Dermis microvascular lymphatic vessel endothelial cell (primary cell): ENCODE measurements at regions not wholly inside any gene's neighbourhood (a gene's known extent, or its start where the extent isn't known, plus 50 kb on each side); places are given as distances from the start of the nearest gene placed in this dataset.

Experiments used
- DNase-seq, 2 donors: peaks; one replicate each; pipeline versions ENCODE4 v3.0.0 to v3.0.0-alpha.2; 2010; ENCODE audit warnings: low read depth in 2 of 2

DNA sequence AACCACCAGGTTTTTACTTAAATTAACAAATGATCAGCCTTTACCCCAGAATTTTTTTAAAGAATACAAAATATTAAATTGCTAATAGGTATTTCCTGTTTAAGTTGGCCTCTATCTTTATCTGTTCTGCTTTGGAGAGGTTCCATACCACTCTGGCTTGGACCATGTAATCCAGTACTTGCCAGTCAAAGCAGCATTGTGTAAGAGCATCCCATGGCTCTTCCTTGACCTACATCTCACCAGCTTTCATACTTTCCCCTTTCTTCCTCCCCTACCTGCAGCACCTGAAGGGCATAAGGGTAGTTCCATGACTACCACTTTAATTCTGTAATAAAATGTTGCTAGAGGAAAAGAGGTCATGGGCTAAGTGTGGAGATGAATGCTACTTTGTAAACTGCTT lies 140.8 kb upstream of the MTAP start:
- no peak for DNase-seq

DNA sequence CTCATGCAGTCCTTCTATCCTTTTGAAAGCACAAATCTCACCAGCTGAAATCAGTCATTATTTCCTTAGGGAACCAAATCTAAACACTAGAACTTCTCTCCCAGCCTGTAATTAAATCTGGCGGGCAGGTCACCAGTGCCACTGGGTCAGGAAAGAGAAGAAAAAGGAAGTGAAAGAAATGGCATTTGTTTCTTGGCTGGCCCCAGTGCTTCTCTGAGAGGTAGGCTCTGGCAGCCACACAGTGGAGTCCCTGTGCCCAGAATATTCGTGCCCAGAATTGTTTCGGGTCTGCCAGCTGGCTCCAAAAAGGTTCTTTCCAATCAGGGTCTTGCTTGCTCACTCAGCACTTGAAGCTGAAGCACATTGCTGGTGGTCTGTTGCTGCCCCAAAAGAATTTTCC lies 133.9 kb upstream of the MTAP start:
- DNase-seq: no peak

DNA sequence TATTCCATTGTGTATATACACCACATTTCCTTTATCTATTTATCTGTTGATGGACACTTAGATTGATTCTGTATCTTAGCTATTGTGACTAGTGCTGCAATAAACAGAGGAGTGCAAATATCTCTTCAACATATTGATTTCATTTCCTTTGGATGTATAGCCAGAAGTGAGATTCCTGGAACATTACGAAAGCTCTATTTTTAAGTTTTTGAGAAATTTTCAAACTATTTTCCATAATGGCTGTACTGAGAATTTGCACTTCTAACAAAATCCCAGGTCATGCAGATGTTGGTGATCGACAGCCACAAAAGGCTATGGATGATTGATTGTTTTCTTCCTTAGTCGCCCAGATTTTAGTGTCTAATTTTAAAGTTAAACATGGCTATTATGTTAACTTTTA lies 132.7 kb upstream of the MTAP start:
- no peak for DNase-seq

DNA sequence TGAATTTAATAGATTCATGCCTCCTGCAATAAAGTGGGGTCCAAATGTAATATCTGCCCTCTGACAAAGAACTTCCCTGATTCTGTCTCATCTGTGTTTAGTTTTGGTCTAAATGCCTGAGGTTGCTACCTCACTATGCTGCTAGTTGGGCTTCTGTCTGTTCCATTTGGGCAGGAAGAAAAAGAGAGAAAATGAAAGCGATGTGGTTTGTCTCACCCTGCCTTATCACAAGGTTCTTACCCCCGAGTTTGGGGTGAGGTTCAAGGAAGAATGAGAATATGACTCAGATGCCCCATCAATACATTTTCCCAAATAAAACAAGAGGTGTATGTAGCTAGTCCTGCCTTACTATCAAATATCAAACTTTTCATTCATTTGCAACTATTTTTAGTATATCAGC lies 132.1 kb upstream of the MTAP start:
- DNase-seq: no peak

GRCh38 chr9:21672140-21672539 lies 130.3 kb upstream of the MTAP start:
- DNase-seq: no peak

DNA sequence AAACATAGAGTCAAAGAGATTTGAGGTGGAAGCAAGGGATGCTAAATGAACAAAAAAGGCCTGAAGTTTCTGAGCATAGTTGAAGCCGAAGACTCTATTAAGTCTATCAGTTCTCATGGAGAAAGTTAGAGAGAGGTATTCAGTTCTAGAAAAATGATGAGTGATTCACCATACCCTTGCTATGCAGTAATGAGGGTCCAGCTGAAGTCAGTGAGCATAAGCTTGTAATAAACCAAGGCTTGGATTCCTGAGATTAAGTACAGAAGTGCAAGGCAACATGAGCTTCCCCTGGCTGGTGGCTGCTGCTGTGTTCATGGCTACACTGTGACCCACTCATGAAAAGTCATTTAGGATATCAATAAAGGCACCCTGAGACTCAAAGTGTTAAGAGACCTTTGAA lies 129.7 kb upstream of the MTAP start:
- DNase-seq: no peak

DNA sequence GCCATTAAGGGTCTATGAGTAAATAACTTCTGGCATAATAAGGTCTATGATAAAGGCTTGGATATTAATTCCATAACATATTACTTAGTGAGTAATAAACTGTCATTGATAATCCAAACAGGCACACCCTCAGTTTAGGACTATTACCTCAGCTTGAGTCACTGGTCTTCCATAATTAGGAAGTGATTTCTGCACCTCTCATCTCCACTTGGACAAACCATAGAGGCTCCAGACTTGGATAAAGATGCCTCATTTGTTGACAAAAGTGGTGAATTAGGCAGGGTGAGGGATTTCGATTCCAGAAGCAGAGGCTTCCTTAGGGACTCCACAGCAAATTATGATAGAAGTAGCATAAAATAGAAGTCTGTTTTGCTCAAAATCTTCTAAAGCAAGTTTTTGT lies 127.5 kb upstream of the MTAP start:
- DNase-seq: no peak

GRCh38 chr9:21677387-21677786 lies 125.0 kb upstream of the MTAP start:
- no peak for DNase-seq

GRCh38 chr9:21677834-21678233 lies 124.6 kb upstream of the MTAP start:
- DNase-seq: peak in 1 of 2 donors; percentile 71

DNA sequence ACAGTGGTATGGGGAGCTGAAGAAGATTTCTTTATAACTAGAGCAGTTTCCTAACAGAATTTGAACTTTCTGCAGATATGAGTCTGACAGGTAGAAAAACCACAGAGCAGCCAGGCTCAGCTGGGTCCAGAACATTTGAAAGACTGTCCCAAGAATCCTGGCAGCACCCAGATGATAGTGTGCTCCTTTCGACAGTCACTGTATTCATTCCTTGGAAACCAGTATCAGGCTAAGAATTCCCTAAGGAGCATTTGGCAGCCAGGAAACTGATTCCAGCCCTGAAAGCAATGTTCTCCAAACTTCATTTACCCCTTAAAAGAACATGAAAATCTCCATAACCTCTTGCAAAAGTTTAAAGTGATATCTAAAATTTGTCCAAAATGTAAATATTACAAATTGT lies 123.0 kb upstream of the MTAP start:
- no peak for DNase-seq

DNA sequence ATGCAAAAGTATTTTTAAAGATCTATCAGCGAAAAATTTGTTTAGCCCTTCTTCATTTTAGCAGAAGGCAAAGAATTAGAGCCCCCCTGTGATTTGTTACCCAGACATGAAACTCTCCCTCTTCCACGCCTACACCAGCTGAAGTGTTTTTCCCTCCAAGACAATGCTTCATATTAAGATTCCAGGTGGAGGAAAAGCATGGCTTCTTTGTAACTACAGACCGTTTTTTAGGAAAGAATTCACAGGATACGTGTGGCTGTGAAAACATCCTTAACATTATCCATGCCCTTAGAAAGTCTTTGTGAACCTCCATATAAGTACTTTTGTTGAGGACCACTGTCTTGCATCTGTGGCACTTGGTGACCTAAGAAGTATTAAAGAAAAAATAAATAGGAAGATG lies 121.8 kb upstream of the MTAP start:
- no peak for DNase-seq

DNA sequence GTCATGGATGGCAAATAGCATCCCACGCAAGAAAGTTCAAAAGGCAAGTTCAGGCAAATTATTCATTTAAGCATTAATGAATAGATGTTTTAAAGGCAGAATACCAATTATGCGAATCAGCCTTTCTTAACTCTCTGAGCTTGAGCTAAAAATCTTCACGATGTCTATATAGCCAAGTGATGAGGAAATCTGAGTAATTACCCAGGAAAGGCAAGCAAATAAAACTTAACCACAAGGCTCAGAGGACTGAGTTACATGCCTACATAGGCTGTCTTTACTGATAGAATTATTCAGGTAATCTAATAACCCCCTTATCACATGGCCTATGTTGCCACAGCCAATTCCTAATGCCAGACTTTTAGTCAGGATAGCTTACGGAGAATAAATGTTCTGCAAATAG lies 120.8 kb upstream of the MTAP start:
- DNase-seq: peak in 1 of 2 donors; percentile 21

GRCh38 chr9:21682381-21682780 lies 120.1 kb upstream of the MTAP start:
- DNase-seq: no peak

- DNase-seq: no peak
Measured at GRCh38 chr9:21682981-21683380, 119.5 kb upstream of the MTAP start.

GRCh38 chr9:21683484-21684175 lies 118.8 kb upstream of the MTAP start:
- DNase-seq: no peak

GRCh38 chr9:21684231-21684630 lies 118.2 kb upstream of the MTAP start:
- DNase-seq: no peak

GRCh38 chr9:21684831-21685362 lies 117.5 kb upstream of the MTAP start:
- peak; percentile 90 to 98 for DNase-seq

DNA sequence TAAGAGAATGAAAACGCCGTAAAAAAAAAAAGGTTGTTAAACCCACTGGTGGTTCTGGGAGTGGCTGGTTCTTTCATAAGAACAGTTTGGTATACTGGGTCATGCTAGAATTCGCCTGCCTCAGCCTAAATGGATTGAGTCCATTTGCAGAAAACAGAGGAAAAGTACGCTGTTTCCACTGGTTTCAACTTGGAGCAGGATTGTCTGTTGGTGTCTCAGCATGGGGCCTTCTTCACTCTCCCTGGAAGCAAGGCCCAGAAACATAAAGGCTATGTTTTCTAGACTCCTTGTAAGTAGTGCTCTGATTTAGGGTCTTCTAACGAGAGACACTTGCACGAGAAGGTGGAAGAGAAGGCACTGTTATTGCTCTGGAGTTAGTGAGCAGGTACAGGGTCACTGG lies 116.9 kb upstream of the MTAP start:
- DNase-seq: no peak

DNA sequence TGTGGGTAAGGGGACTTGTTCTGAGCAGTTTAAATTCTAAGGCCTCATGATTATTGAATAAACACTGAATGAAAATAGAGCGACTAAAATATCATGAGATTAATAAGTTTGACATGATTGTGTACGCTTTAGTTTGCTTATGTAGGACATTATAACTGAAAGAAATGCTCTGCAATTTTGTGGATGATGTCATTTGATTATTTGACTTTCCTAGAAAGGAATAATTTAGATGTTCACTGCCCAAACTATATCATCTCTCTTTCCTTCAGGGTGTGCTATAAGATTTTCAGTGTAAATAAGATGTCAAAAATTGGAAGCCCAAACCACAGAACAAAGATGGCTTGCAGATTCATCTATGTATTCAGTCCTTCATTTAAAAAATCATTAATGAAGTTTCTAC lies 115.7 kb upstream of the MTAP start:
- DNase-seq: no peak

DNA sequence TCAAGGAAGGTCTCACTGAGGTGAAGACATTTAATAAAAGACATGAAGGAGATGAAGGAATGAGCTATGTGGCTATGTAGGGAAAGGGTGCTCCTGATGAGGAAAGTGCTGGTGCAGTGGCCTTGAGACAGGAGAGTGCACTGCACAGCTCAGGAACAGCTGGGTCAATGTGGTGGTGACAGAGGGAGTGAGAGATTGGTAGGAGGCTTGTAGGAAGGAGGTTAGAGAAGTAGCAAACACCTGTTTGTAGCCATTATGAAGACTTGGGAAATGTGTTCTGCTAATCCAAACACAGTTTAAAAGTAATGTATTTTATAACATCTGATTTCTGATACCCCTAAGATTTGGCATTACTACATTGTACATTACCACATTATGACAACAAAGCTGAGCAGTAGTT lies 115.1 kb upstream of the MTAP start:
- no peak for DNase-seq

DNA sequence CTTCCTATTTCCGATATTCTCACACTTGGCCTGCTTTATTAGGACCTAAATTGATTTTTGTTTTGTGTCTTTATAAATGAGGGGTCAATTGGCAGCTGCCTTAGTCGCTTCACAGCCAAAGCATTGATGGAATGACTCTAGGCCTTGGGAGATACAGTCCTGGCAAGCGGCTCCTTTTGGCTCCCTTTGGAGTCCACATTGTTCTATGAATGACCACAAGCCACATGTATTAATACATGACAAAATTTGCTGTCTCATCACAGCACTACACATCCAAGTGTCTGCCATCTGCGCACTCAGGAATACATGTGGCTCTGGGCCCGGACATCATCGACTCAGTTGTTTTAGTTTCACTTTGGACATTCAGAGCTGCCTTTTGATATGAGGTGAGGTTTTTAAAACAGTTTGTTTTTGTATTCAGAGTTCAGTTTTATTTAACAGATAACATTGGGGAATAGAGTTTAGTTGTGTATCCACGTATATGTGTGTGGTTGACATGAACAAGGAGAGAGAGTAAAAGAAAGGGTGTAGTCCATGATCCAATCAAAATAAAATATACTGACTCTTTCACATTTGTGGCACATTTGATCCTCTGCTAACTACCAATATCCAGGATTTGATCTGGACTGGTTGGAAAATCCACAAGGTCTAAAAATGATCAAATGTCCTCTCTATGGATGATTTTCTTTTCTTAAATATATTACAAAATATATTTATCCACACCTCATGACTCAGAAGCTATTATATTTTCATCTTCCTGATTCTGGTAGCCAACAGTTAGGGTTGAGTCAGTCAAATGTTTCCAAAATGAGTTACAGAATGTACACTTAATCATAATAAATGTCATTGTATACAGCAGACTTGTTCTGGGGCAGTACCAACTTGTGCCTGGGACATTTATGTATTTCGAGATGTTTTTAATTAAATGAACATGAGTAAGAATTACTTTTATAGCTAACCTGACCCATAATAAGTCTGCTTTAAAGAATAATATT lies 114.0 kb upstream of the MTAP start:
- peak; percentile 81 for DNase-seq

DNA sequence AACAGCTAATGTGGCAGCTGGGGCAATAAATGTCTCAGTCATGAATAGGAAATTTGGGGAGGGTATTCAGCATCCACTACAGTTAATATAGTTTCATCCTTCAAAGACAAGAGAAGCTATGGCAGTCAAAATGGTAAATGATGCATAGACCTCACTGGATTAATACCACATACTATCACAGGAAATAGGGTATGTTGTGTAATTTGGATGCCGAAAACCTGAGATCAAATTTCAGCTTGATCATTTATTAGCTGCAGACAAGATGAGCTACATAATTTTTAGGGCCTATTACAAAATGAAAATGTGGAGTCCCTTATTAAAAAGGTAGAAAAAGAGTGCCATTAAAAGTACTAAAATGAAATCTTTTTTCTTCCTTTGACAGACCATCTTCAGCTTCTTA lies 112.6 kb upstream of the MTAP start:
- DNase-seq: no peak

GRCh38 chr9:21690561-21690960 lies 111.9 kb upstream of the MTAP start:
- DNase-seq: no peak
